Activated CD4-positive, alpha-beta T cell treated with anti-CD3 and anti-CD28 coated beads, Interleukin-2, amount 10 ng/mL, durations not matched to agents 7 days and 5 days (primary cell): ENCODE measurements at regions not wholly inside any gene's neighbourhood (a gene's known extent, or its start where the extent isn't known, plus 50 kb on each side); places are given as distances from the start of the nearest gene placed in this dataset.
"Not testable (repeated sequence)": the region's sequence is repeated elsewhere in the genome, so short reads cannot be mapped to it uniquely, and the experiment has no call there.

ENCODE experiments used
- CTCF ChIA-PET: fragments of 350-600 bp; sonication (Branson Sonifier 250); formaldehyde crosslinking; loops from one replicate; lab custom pipeline; 2021; ENCODE audit warnings: antibody characterized with exemption; lab: Charles Lee
- POLR2A ChIA-PET: fragments of 350-600 bp; sonication (Branson Sonifier 250); formaldehyde crosslinking; loops from one replicate; lab custom pipeline; 2021; ENCODE audit warnings: antibody characterized with exemption; lab: Charles Lee
- DNase-seq: peaks from one replicate; pipeline ENCODE4 v3.0.0-alpha.2; 2020
- H3K27ac Mint-ChIP-seq: one replicate; pipeline ENCODE4 v1.8.0; 2021; ENCODE audit warnings: mild to moderate bottlenecking, moderate library complexity, mixed read lengths
- H3K27me3 Mint-ChIP-seq: one replicate; pipeline ENCODE4 v1.8.0; 2021; ENCODE audit warnings: mixed read lengths
- H3K36me3 Mint-ChIP-seq: one replicate; pipeline ENCODE4 v1.8.0; 2021; ENCODE audit warnings: low read depth, mixed read lengths
- H3K4me1 Mint-ChIP-seq: one replicate; pipeline ENCODE4 v1.8.0; 2021; ENCODE audit warnings: mixed read lengths
- H3K4me3 Mint-ChIP-seq: one replicate; pipeline ENCODE4 v1.8.0; 2021; ENCODE audit warnings: mild to moderate bottlenecking, moderate library complexity, mixed read lengths
- H3K9me3 Mint-ChIP-seq: one replicate; pipeline ENCODE4 v1.8.0; 2021; ENCODE audit warnings: mixed read lengths

DNA sequence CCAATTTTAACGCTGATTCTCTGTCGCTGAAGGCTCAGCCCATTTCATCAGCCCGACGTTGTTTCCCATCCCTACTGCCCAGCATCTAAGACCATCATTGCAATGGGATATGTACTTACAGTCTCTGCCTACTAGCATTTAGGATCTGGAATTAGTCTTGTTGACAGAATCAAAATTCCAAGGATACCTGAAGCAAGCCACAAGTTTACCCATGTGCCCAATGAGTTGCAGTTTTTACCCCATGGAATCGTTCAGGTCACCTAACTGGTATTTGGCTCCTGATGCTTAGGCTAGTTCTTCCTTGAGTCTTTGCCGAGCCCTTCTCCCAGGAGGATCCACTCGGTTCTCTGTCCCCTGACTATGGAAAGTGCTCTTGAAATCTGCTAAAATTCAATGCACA is 276.8 kb downstream of the DNAJB9 start:
- H3K4me1 Mint-ChIP-seq = no peaks in the 10 kb centered on the region
- H3K27ac Mint-ChIP-seq = no peak overlapping the region
- H3K27me3 Mint-ChIP-seq = no peaks in the 10 kb centered on the region
- ChIA-PET CTCF (no interaction called here), POLR2A (no interaction called here)
- no peaks in the 10 kb centered on the region for H3K9me3 Mint-ChIP-seq
- DNase-seq = no peak
- H3K4me3 Mint-ChIP-seq = no peak overlapping the region
- H3K36me3 Mint-ChIP-seq = no peaks in the 10 kb centered on the region

DNA sequence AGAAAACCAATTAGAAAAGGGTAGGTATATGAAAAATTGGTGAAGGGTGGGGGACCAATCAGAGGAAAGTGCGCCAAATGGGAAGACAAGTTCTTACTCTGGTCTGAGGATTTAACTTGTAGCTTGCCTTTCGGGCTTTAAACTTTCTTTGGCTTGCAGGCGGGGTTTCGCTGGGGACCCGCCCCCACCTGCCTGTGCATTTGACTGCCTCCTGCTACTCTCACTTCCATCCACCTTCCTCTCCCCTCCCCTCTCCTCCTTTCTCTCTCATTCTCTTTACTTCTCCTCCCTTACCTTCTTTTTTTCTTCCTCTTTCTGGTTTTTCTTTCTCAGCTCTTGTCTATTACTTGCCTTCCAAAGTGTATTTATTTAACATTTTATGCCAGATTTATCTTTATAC is 278.8 kb downstream of the DNAJB9 start:
- CTCF ChIA-PET = no interaction called here
- H3K36me3 Mint-ChIP-seq = no peaks in the 10 kb centered on the region

DNA sequence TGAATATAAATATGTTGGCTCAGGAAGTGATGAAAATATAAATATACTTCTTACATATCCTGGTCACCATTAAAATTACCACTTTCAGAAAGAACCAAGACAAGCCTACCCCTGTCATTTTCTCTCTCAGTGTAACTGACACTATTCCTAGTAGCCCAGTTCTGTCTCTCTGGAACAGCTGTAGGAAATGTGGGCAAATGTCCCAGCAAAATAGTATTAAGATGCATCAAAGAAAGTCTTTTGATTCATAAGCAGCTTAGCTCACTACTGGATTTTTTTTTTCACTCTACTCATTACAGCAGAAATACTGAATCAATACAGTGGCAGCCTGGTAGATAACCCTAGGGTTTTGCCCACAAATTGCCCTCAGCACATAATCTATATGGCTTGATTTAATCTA is 290.9 kb downstream of the DNAJB9 start:
- Mint-ChIP-seq H3K27ac (no peak overlapping the region), H3K4me3 (no peak overlapping the region), H3K9me3 (peaks cover 4% of the 10 kb centered on the region), H3K36me3 (no peaks in the 10 kb centered on the region), H3K4me1 (no peaks in the 10 kb centered on the region), H3K27me3 (no peaks in the 10 kb centered on the region)
- ChIA-PET CTCF (no interaction called here), POLR2A (no interaction called here)
- no peak for DNase-seq

More for the DNA sequence above, 278.8 kb downstream of the DNAJB9 start:
- Mint-ChIP-seq H3K4me1 (no peaks in the 10 kb centered on the region), H3K4me3 (no peak overlapping the region), H3K27ac (no peak overlapping the region), H3K9me3 (no peaks in the 10 kb centered on the region), H3K27me3 (no peaks in the 10 kb centered on the region)
- DNase-seq = no peak
- POLR2A ChIA-PET = no interaction called here

DNA sequence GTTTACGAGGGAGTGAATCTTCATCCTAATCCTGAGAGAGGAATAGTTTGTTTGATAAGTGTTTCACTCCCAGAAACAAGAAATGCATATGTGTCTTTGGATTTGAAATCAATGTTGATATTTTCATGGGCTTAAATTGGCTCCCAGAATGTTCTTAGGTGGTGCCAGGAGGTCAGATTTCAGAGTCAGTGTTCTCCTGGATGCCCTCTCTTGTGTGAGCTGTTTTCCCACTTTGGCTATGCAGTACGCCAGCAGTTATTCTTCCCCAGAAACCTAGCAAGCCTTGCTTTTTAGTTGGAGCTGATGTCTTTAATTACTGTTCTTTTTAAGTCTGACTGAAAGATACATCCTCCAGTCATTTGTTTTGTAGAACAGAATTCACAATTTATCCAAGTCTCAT is 291.4 kb downstream of the DNAJB9 start:
- DNase-seq = no peak
- Mint-ChIP-seq H3K9me3 (peaks cover 4% of the 10 kb centered on the region), H3K4me1 (no peaks in the 10 kb centered on the region), H3K27me3 (no peaks in the 10 kb centered on the region), H3K4me3 (no peak overlapping the region), H3K36me3 (no peaks in the 10 kb centered on the region), H3K27ac (no peak overlapping the region)
- POLR2A ChIA-PET = no interaction called here
- CTCF ChIA-PET = no interaction called here

DNA sequence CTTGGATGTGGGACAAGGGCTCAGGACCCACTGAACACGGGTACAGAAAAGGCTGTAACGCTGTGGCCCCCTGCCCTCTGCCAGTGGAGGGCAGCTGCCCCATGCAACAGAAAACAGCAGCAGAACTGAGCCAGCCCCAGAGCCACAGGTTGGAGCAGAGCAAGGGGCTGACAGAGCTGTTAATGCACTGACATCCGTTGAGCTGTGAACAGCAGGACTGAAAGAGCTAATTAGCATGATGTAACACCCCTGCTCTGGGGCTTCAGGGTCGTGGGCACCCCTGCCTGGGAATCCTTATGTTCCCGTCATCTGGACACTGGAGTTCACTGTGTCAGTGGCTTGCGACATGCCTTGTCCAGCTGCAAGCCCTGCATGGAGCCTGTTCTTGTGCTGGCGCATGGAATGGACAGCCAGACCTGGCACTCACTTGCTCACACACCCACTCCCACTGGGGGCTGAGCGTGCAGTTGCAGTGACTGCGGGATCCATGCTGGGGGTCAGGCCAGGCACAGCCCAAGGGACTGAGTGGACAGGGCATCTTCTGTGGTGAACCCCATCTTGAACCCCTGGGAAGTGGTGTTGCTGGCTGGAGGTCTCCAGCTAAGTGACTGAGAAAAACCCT is 293.7 kb downstream of the DNAJB9 start:
- ChIA-PET CTCF (no interaction called here), POLR2A (no interaction called here)
- no peaks in the 10 kb centered on the region for H3K27me3 Mint-ChIP-seq
- H3K4me3 Mint-ChIP-seq = no peak overlapping the region
- no peaks in the 10 kb centered on the region for H3K36me3 Mint-ChIP-seq
- H3K27ac Mint-ChIP-seq = no peak overlapping the region
- no peak for DNase-seq
- H3K9me3 Mint-ChIP-seq = peaks cover 4% of the 10 kb centered on the region
- H3K4me1 Mint-ChIP-seq = no peaks in the 10 kb centered on the region

DNA sequence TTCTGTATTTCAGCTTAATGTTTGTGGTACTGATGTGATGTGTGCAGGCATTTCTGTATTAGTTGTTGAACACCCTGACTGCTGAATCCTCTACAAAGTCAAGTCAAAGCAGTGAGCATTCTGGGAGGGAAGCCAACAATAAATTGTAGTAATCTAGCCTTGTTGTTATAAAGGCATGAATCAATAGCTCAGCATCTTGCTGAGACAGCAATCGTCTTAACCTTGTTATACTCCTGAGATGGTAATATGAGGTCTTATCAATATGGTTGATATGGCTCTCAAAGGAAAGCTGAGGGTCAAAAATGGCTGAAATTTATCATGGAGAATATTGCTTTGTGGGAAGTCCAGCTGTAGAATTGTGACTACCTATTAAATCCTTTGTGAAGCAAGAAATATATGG is 299.4 kb downstream of the DNAJB9 start:
- ChIA-PET CTCF (no interaction called here), POLR2A (no interaction called here)
- Mint-ChIP-seq H3K4me3 (no peak overlapping the region), H3K27ac (no peak overlapping the region), H3K9me3 (no peaks in the 10 kb centered on the region), H3K27me3 (no peaks in the 10 kb centered on the region), H3K36me3 (no peaks in the 10 kb centered on the region), H3K4me1 (no peaks in the 10 kb centered on the region)
- DNase-seq = no peak

DNA sequence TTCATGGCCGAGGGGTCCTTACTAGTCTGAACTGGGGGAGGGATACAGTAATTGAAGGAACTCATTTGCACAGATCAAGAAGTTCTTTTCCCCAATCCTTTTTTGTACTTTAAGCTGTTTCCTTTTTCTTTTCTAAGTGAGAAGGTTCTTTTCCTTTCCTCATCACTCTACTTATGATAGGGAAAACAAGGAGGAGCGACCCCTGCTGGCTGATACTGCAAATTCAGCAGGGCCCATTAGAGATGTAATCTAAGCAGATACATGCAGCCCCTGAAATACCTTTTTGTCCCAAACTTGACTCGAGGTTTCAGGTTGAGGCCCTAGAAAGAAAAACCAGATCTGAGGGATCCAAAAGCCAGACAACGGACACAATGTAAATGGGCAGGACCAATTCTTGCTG is 305.5 kb downstream of the DNAJB9 start:
- CTCF ChIA-PET = no interaction called here
- no peak for DNase-seq
- H3K4me1 Mint-ChIP-seq = no peaks in the 10 kb centered on the region

DNA sequence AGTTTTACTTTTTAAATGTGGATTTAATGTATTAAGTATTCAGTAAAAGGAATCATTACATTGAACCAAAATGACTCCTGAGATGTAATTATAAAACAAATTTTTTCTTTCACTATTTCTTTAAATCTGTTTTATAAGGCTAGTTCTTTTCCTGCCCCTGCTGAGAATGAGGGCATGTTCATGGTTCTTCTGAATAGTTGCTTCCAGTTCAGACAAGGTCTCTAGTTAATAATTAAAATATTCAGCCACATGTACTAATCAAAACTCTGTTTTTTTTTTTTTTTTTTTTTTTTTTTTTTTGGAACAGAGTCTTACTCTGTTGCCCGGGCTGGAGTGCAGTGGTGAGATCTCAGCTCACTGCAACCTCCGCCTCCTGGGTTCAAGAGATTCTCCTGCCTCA is 321.2 kb downstream of the DNAJB9 start:
- Mint-ChIP-seq H3K27ac (no peak overlapping the region), H3K9me3 (no peaks in the 10 kb centered on the region), H3K4me1 (no peaks in the 10 kb centered on the region), H3K4me3 (no peak overlapping the region), H3K27me3 (no peaks in the 10 kb centered on the region), H3K36me3 (no peaks in the 10 kb centered on the region)
- POLR2A ChIA-PET = no interaction called here
- CTCF ChIA-PET = no interaction called here
- no peak for DNase-seq

More for the DNA sequence above, 305.5 kb downstream of the DNAJB9 start:
- Mint-ChIP-seq H3K27me3 (no peaks in the 10 kb centered on the region), H3K9me3 (no peaks in the 10 kb centered on the region), H3K4me3 (no peak overlapping the region), H3K27ac (no peak overlapping the region), H3K36me3 (no peaks in the 10 kb centered on the region)
- POLR2A ChIA-PET = no interaction called here

DNA sequence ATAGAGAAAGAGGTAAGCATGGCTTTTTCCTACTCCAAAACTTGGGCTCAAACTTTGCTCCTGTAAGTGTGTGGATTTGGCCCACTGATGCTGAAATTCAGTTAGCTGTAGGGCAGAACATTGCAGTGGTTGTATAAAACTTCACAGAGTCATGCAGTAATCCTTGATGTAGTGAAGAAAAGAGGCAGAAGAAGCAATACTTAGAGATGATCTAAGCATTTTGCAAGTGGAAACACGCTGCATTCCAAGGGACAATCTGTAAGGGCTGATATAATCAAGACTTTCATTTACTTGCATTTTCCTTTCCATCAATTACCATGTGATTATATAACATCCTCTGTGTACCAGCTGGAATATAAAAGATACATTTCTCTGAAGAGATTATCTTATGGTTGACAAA is 338.8 kb downstream of the DNAJB9 start:
- no peaks in the 10 kb centered on the region for H3K4me1 Mint-ChIP-seq
- H3K9me3 Mint-ChIP-seq = no peaks in the 10 kb centered on the region
- ChIA-PET CTCF (no interaction called here), POLR2A (no interaction called here)
- DNase-seq = no peak
- H3K27ac Mint-ChIP-seq = no peak overlapping the region
- no peaks in the 10 kb centered on the region for H3K36me3 Mint-ChIP-seq
- no peak overlapping the region for H3K4me3 Mint-ChIP-seq
- no peaks in the 10 kb centered on the region for H3K27me3 Mint-ChIP-seq

DNA sequence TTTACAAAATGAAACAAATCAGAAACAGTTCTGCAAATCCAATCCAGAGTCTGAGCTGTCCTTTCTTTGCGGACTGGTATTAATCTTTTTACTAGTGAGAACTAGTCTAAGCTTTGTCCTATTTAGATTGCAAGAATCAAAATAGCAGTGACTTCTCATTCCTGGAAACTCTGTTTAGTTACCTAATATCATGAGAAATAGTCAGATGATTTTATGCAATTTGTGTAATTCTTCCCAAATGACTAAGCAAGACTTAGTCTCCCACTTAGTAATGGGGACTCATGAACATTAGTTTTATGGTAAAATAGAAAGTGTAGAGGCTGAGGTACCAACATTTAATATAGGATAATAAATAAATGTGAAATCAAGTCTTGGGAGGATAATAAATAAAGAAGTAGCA is 341.3 kb downstream of the DNAJB9 start:
- Mint-ChIP-seq H3K4me1 (no peaks in the 10 kb centered on the region), H3K27me3 (no peaks in the 10 kb centered on the region), H3K36me3 (no peaks in the 10 kb centered on the region), H3K9me3 (peaks cover 7% of the 10 kb centered on the region), H3K4me3 (no peak overlapping the region), H3K27ac (no peak overlapping the region)
- POLR2A ChIA-PET = no interaction called here
- CTCF ChIA-PET = interaction anchor here (0.6 kb wide), 1 partner anchor 1311 kb away, joined by 3 read pairs; no protein-coding TSS in a partner anchor
- no peak for DNase-seq

DNA sequence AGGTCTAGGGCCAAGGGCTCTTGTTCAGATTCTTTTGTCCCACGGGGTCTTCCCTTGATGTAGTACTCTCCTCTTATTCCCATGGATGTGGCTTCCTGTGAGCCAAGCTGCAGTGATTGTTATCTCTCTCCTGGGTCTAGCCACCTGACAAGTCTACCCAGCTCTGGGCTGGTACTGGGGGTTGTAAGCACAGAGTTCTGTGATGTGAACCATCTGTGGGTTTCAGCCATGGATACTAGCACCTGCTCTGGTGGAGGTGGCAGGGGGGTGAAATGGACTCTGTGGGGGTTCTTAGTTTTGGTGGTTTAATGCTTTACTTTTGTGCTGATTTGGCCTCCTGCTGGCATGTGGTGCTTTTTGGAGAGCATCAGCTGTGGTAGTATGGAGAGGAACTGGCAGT is 350.8 kb downstream of the DNAJB9 start:
- POLR2A ChIA-PET = no interaction called here
- peaks cover 25% of the 10 kb centered on the region for H3K9me3 Mint-ChIP-seq
- CTCF ChIA-PET = no interaction called here

DNA sequence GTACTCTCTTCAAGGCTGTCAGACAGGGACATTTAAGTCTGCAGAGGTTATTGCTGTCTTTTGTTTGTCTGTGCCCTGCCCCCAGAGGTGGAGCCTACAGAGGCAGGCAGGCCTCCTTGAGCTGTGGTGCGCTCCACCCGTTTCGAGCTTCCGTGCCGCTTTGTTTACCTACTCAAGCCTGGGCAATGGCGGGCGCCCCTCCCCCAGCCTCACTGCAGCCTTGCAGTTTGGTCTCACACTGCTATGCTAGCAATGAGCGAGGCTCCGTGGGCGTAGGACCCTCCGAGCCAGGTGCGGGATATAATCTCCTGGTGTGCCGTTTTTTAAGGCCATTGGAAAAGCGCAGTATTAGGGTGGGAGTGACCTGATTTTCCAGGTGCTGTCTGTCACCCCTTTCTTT is 373.4 kb downstream of the DNAJB9 start:
- POLR2A ChIA-PET, H3K9me3 Mint-ChIP-seq, CTCF ChIA-PET: not testable (repeated sequence)

More for the DNA sequence above, 350.8 kb downstream of the DNAJB9 start:
- Mint-ChIP-seq H3K4me1 (no peaks in the 10 kb centered on the region), H3K27ac (no peak overlapping the region), H3K36me3 (no peaks in the 10 kb centered on the region), H3K27me3 (no peaks in the 10 kb centered on the region), H3K4me3 (no peak overlapping the region)
- no peak for DNase-seq

DNA sequence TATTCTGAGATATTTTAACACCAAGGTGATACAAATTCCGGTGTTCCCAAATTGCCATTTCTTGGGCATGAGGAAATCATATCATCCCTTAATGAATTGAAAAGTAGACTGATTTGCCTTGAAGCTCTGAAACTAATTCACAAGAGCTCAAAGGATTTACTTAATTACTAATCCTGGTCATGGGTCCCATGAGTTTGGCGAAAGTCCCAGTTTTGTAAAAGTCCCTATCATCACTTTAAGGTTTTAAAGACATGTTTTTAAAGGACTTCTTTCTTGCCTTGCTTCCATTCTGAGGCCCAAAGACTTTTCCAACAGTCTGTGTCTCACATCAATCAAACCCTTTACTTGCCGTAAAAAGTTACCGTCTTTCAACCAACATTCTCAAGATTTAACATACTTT is 377.9 kb downstream of the DNAJB9 start:
- H3K4me1 Mint-ChIP-seq = no peaks in the 10 kb centered on the region
- ChIA-PET CTCF (no interaction called here), POLR2A (no interaction called here)
- H3K27me3 Mint-ChIP-seq = no peaks in the 10 kb centered on the region
- no peaks in the 10 kb centered on the region for H3K9me3 Mint-ChIP-seq
- H3K4me3 Mint-ChIP-seq = no peak overlapping the region
- DNase-seq = no peak
- H3K27ac Mint-ChIP-seq = no peak overlapping the region
- no peaks in the 10 kb centered on the region for H3K36me3 Mint-ChIP-seq

More for the DNA sequence above, 373.4 kb downstream of the DNAJB9 start:
- not testable (repeated sequence) for H3K4me3 Mint-ChIP-seq, H3K27ac Mint-ChIP-seq, H3K4me1 Mint-ChIP-seq, DNase-seq, H3K27me3 Mint-ChIP-seq, H3K36me3 Mint-ChIP-seq

DNA sequence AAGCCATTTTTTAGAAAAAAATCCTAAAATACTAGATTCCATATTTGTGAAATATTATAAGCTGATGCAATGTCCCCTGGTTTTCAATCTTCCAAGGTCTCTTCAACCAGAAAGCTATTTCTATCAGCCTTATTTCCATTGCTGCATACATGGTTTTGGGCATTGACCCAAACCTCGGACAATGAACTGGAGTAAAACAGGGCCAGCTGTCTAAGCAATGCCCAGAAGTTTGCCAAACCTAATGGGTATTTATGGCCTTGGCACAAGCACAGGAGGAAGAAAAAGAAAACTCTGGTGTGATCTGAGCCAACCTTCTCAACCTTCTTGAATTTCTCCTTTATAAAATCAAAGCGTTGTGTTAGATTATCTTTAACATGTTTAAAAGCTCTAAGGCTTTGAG is 402.3 kb downstream of the DNAJB9 start:
- no peak overlapping the region for H3K27ac Mint-ChIP-seq
- H3K9me3 Mint-ChIP-seq = peaks cover 2% of the 10 kb centered on the region
- no peaks in the 10 kb centered on the region for H3K36me3 Mint-ChIP-seq
- ChIA-PET POLR2A (no interaction called here), CTCF (no interaction called here)
- no peaks in the 10 kb centered on the region for H3K27me3 Mint-ChIP-seq
- DNase-seq = no peak
- no peak overlapping the region for H3K4me3 Mint-ChIP-seq
- H3K4me1 Mint-ChIP-seq = no peaks in the 10 kb centered on the region
